H1 (cell line): ENCODE measurements at regions not wholly inside any gene's neighbourhood (a gene's known extent, or its start where the extent isn't known, plus 50 kb on each side); places are given as distances from the start of the nearest gene placed in this dataset.

Experiments used
- CTCF ChIA-PET: fragments of 300-600 bp; sonication (Branson Sonifier 250); formaldehyde crosslinking; loops from one replicate; lab custom pipeline; 2021; ENCODE audit not compliant: partially characterized antibody; lab: Charles Lee
- POLR2A ChIA-PET: fragments of 300-600 bp; sonication (Branson Sonifier 250); formaldehyde crosslinking; loops from one replicate; lab custom pipeline; 2021; ENCODE audit warnings: inconsistent platforms; ENCODE audit not compliant: partially characterized antibody; lab: Charles Lee
- DNase-seq, 2 experiments: peaks; one replicate each; pipeline versions ENCODE4 v3.0.0 to v3.0.0-alpha.2; 2010 to 2022; ENCODE audit warnings: low spot score in 2 of 2, low read depth in 1 of 2, mixed read lengths in 1 of 2
- FAIRE-seq: peaks from 2 replicates; lab custom pipeline; 2011; peaks lifted over from hg19 to GRCh38; lab: Jason Lieb, UNC
- H2AFZ ChIP-seq: 2 replicates; pipeline ENCODE4 v1.8.1; 2012; ENCODE audit warnings: low read length, inconsistent platforms
- H2AK5ac ChIP-seq: 2 replicates; pipeline ENCODE4 v1.6.1; 2013; ENCODE audit warnings: low read depth, low read length
- H2BK120ac ChIP-seq: replicated peaks from 2 replicates; pipeline ENCODE3; 2013; ENCODE audit warnings: low read depth, low read length, inconsistent platforms
- H2BK12ac ChIP-seq: 2 replicates; pipeline ENCODE4 v1.6.1; 2013; ENCODE audit warnings: low read depth, low read length
- H2BK15ac ChIP-seq: 2 replicates; pipeline ENCODE4 v1.6.1; 2013; ENCODE audit warnings: low read length
- H2BK20ac ChIP-seq: 2 replicates; pipeline ENCODE4 v1.6.1; 2013; ENCODE audit warnings: low read length
- H2BK5ac ChIP-seq: 2 replicates; pipeline ENCODE4 v1.6.1; 2013; ENCODE audit warnings: low read depth, low read length
- H3K14ac ChIP-seq: 2 replicates; pipeline ENCODE4 v1.6.1; 2013; ENCODE audit warnings: inconsistent platforms; ENCODE audit not compliant: insufficient read length
- H3K18ac ChIP-seq: 2 replicates; pipeline ENCODE4 v1.6.1; 2013; ENCODE audit warnings: low read length; ENCODE audit errors: extremely low read depth
- H3K23ac ChIP-seq: 2 replicates; pipeline ENCODE4 v1.6.1; 2013; ENCODE audit warnings: inconsistent platforms; ENCODE audit not compliant: insufficient read length
- H3K23me2 ChIP-seq: 2 replicates; pipeline ENCODE4 v1.6.1; 2013; ENCODE audit warnings: low read depth, low read length
- H3K27ac ChIP-seq: 2 replicates; pipeline ENCODE4 v1.6.1; 2011; ENCODE audit warnings: low read depth, low read length, inconsistent platforms
- H3K27me3 ChIP-seq, 4 experiments: replicated peaks in 1 of 4; 1 replicate in 1 of 4; 2 replicates in 3 of 4; pipeline versions ENCODE4 v1.6.1 to v1.8.1; 2011 to 2013; ENCODE audit warnings: low read length in 3 of 4, mild to moderate bottlenecking in 3 of 4, inconsistent platforms in 2 of 4, mixed read lengths in 2 of 4, moderate library complexity in 1 of 4; ENCODE audit not compliant: control insufficient read depth in 3 of 4, insufficient read depth in 3 of 4; ENCODE audit errors: extremely low read depth in 1 of 4
- H3K36me3 ChIP-seq, 4 experiments: 2 replicates each; pipeline versions ENCODE4 v1.6.1 to v1.8.1; 2011 to 2013; ENCODE audit warnings: mild to moderate bottlenecking in 4 of 4, low read length in 3 of 4, moderate library complexity in 2 of 4, control low read depth in 1 of 4, inconsistent platforms in 1 of 4; ENCODE audit not compliant: insufficient read depth in 4 of 4, control insufficient read depth in 2 of 4
- H3K4ac ChIP-seq: replicated peaks from 2 replicates; pipeline ENCODE3; 2013; ENCODE audit warnings: low read length, low read depth, mixed read lengths, inconsistent platforms; ENCODE audit not compliant: insufficient read length
- H3K4me1 ChIP-seq, 4 experiments: replicated peaks in 1 of 4; 1 replicate in 1 of 4; 2 replicates in 3 of 4; pipeline versions ENCODE4 v1.6.1 to v1.8.1; 2011 to 2013; ENCODE audit warnings: low read length in 3 of 4, inconsistent platforms in 2 of 4, mixed read lengths in 1 of 4; ENCODE audit not compliant: insufficient read depth in 4 of 4, control insufficient read depth in 3 of 4
- H3K4me2 ChIP-seq, 2 experiments: 2 replicates each; pipeline versions ENCODE4 v1.6.1 to v1.8.1; 2011 to 2013; ENCODE audit warnings: low read depth in 2 of 2, low read length in 2 of 2, control low read depth in 1 of 2, inconsistent platforms in 1 of 2, mild to moderate bottlenecking in 1 of 2; ENCODE audit not compliant: insufficient read depth in 1 of 2
- H3K4me3 ChIP-seq, 4 experiments: fragments of 200-600, 300-600 bp in 1 of 4; sonication (generic), shearing (Covaris generic), sonication (Bioruptor Twin) in 1 of 4; 2 replicates each; pipeline versions ENCODE4 v1.5.1 to v1.8.1; 2011 to 2016; ENCODE audit warnings: low read length in 4 of 4, low read depth in 3 of 4, control low read depth in 2 of 4, inconsistent platforms in 2 of 4, mild to moderate bottlenecking in 2 of 4, mixed read lengths in 1 of 4, moderate library complexity in 1 of 4; ENCODE audit not compliant: insufficient read depth in 2 of 4; ENCODE audit errors: extremely low read depth in 1 of 4
- H3K56ac ChIP-seq: replicated peaks from 2 replicates; pipeline ENCODE3; 2013; ENCODE audit warnings: low read depth, mild to moderate bottlenecking, mixed read lengths, low read length, inconsistent platforms; ENCODE audit not compliant: insufficient read length
- H3K79me1 ChIP-seq: 2 replicates; pipeline ENCODE4 v1.6.1; 2013; ENCODE audit warnings: low read depth, low read length, control low read depth
- H3K79me2 ChIP-seq, 2 experiments: 2 replicates each; pipeline versions ENCODE4 v1.6.1 to v1.8.1; 2012 to 2013; ENCODE audit warnings: low read length in 2 of 2, mild to moderate bottlenecking in 2 of 2, inconsistent platforms in 1 of 2; ENCODE audit not compliant: insufficient read depth in 2 of 2, control insufficient read depth in 1 of 2
- H3K9ac ChIP-seq, 4 experiments: replicated peaks in 1 of 4; 1 replicate in 1 of 4; 2 replicates in 3 of 4; pipeline versions ENCODE4 v1.6.1 to v1.8.1; 2011 to 2013; ENCODE audit warnings: low read depth in 3 of 4, low read length in 3 of 4, control low read depth in 2 of 4, mild to moderate bottlenecking in 2 of 4, moderate library complexity in 2 of 4, inconsistent platforms in 1 of 4; ENCODE audit errors: extremely low read depth in 1 of 4
- H3K9me3 ChIP-seq, 2 experiments: 2 replicates each; pipeline versions ENCODE4 v1.6.1 to v1.8.1; 2012 to 2013; ENCODE audit warnings: mild to moderate bottlenecking in 2 of 2, moderate library complexity in 2 of 2, control low read depth in 1 of 2, inconsistent platforms in 1 of 2, low read depth in 1 of 2, low read length in 1 of 2, mixed read lengths in 1 of 2; ENCODE audit not compliant: insufficient read depth in 2 of 2
- H4K20me1 ChIP-seq, 2 experiments: replicated peaks in 1 of 2; 2 replicates each; pipeline versions ENCODE3 to v1.8.1; 2011 to 2013; ENCODE audit warnings: inconsistent platforms in 2 of 2, low read length in 2 of 2, mild to moderate bottlenecking in 1 of 2; ENCODE audit not compliant: insufficient read depth in 2 of 2, control insufficient read depth in 1 of 2
- H4K5ac ChIP-seq: 2 replicates; pipeline ENCODE4 v1.6.1; 2013; ENCODE audit warnings: low read length, low read depth, mixed read lengths, inconsistent platforms; ENCODE audit not compliant: insufficient read length
- H4K8ac ChIP-seq: 2 replicates; pipeline ENCODE4 v1.8.0; 2013; ENCODE audit warnings: mild to moderate bottlenecking, moderate library complexity, low read length, inconsistent platforms; ENCODE audit not compliant: insufficient read depth; ENCODE audit errors: extremely low read depth
- H4K91ac ChIP-seq: replicated peaks from 2 replicates; pipeline ENCODE3; 2013; ENCODE audit warnings: low read length, mixed read lengths, inconsistent platforms; ENCODE audit not compliant: insufficient read length
- MAFK ChIP-seq: IDR thresholded peaks from 2 replicates; pipeline ENCODE4 v1.6.1; 2012; ENCODE audit warnings: low read depth, mild to moderate bottlenecking, improper control_type of control experiment, low read length
- PHF8 ChIP-seq: fragments of 200-600 bp; sonication (generic); conservative IDR thresholded peaks from 2 replicates; pipeline ENCODE4 v1.7.1; 2012; ENCODE audit warnings: low read depth, mild to moderate bottlenecking, inconsistent platforms, low read length, moderate library complexity
- RNF2 ChIP-seq: fragments of 200-900, 300-1000 bp; sonication (generic); IDR thresholded peaks from 2 replicates; pipeline ENCODE4 v1.7.1; 2016; ENCODE audit warnings: borderline replicate concordance, low read depth, mild to moderate bottlenecking, antibody characterized with exemption, low read length; ENCODE audit not compliant: poor library complexity, severe bottlenecking; ENCODE audit errors: missing control alignments
- WGBS, 2 experiments: shearing (Covaris generic) in 1 of 2; methylation state at CpG; one replicate each; pipeline versions ENCODE4 v1.1.6 to v1.1.7; 2013 to 2015; ENCODE audit warnings: low lambda C conversion rate in 2 of 2, mixed read lengths in 2 of 2, inconsistent platforms in 1 of 2, low coverage in 1 of 2, missing lambda C conversion rate in 1 of 2; ENCODE audit not compliant: insufficient replicate concordance in 2 of 2, insufficient coverage in 1 of 2, insufficient read length in 1 of 2; ENCODE audit errors: extremely low coverage in 1 of 2, missing lambda C conversion rate in 1 of 2; 5-methylcytosine and 5-hydroxymethylcytosine counted together

- Histone ChIP-seq H3K79me1 (no peaks in the 10 kb centered on the region), H2BK20ac (no peak overlapping the region), H3K27me3 (no peaks in the 10 kb centered on the region), H3K18ac (no peak overlapping the region), H3K36me3 (no peaks in the 10 kb centered on the region), H2AFZ (no peak overlapping the region), H3K23ac (no peak overlapping the region), H2BK5ac (no peak overlapping the region), H3K56ac (no peak overlapping the region), H2BK15ac (no peak overlapping the region), H4K8ac (no peak overlapping the region), H3K79me2 (no peaks in the 10 kb centered on the region), H3K9ac (no peak overlapping the region), H4K20me1 (no peaks in the 10 kb centered on the region), H3K23me2 (no peaks in the 10 kb centered on the region), H3K4me1 (no peaks in the 10 kb centered on the region), H3K27ac (no peak overlapping the region), H3K4me3 (no peak overlapping the region), H4K5ac (no peak overlapping the region), H2BK12ac (no peak overlapping the region), H2AK5ac (no peak overlapping the region), H3K4ac (no peak overlapping the region), H3K4me2 (no peak overlapping the region), H3K14ac (no peak overlapping the region), H3K9me3 (no peaks in the 10 kb centered on the region), H2BK120ac (no peak overlapping the region), H4K91ac (no peak overlapping the region)
- no peak for TF ChIP-seq RNF2
- 0 out of 2 replicates have a peak, but pooled peaks have one; percentile 6 for TF ChIP-seq MAFK
- TF ChIP-seq PHF8 = no peak
- CTCF ChIA-PET = no interaction called here
- POLR2A ChIA-PET = no interaction called here
- no peak for FAIRE-seq
- 90% methylated on average over 3 of the region's 3 CpGs; no CpG with 5 or more reads in 1 of the 2 experiments for WGBS, 2 experiments
- DNase-seq = no peak
Observed at GRCh38 chr3:2029559-2029958, 69.1 kb upstream of the CNTN4 start.
